ENCODE measurements at regions not wholly inside any gene's neighbourhood (a gene's known extent, or its start where the extent isn't known, plus 50 kb on each side); places are given as distances from the start of the nearest gene placed in this dataset.
"Not testable (repeated sequence)": the region's sequence is repeated elsewhere in the genome, so short reads cannot be mapped to it uniquely, and the experiment has no call there.

DNA sequence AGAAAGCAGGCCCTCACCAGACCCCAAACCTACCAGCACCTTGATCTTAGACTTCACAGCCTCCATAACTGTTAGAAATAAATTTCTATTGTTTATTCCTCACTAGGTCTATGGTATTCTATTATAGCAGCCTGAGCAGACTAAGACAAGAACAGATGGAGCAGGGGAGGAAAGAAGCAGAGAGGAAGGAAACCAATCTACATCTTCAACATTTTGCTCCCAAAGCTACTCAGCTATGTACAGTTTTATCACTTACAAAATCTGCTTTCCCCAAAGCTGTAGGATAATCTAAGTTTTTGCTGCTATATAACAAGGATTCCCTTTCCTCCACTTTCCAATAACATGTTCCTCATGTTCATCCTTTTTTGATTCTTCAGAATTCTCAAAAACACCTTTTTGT lies 274.4 kb upstream of the CHAC2 start:
- DNase-seq: no peak

DNA sequence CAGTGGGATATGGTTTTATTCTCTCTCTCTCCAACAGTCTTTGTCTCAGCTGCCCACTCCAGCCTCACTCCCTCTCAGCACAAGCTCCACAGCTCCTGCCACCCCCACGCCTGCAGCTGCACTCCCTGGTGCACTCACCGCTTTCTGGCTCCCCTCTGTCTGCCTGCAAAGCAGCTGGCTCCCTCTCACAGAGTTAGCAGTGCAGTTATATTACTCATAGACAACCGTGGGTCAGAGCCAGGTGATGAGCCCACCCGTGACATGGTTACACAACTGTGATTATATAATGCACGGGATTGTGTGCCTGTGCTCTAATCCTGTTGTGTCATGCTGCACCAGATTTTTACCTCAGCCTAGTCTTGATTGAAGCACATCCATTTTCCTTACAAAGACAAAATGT lies 276.9 kb upstream of the CHAC2 start:
- no peak for DNase-seq

- not testable (repeated sequence) for DNase-seq
These were observed 281.3 kb upstream of the CHAC2 start for GRCh38 chr2:53486185-53486899.

DNA sequence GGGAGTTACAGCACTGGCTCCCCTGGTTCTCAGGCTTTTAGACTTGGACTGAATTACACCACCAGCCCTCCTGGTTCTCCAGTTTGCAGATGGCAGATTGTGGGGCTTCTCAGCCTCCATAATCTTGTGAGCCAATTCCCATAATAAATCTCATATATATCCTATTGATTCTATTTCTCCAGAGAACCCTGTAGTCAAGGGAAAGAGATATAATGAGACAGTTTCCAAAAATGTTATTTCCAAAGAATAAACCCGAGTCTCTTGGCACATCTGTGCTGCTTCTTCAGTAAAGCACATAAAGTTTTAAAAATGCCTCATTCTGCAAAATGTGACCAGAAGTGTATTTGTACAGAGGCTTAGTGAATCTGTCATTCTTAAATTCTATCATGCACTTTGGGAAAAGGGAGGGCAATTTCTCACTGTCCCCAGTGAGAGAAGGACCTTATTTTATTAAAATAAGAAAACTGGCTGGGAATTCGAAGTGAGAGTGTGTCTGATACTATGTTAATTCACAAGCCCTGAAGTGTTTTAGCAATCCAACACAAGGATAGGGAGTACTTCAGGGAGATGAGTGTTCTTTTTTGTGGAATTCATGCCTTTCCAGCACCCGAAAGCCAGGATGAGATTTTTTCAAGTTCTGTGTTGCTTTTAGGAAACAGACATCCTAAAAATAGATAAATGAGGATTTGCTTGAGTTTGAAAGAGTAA lies 282.4 kb upstream of the CHAC2 start:
- no peak for DNase-seq

DNA sequence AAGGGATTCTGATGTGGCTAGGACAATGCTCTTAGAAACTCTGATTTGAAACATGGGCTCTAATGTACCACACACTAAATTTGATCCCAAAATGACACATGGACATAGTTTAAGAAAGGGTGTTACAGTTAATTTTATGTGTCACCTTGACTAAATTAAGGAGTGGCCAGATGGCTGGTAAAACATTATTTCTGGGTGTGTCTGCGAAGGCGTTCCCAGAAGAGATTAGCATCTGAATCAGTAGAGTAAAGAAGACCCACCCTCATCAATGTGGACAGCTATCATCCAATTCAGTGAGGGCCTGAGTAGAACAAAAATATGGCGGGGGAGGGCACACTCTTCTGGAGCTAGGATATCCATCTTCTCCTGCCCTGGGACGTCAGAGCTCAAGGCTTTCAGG lies 283.1 kb upstream of the CHAC2 start:
- no peak for DNase-seq

DNA sequence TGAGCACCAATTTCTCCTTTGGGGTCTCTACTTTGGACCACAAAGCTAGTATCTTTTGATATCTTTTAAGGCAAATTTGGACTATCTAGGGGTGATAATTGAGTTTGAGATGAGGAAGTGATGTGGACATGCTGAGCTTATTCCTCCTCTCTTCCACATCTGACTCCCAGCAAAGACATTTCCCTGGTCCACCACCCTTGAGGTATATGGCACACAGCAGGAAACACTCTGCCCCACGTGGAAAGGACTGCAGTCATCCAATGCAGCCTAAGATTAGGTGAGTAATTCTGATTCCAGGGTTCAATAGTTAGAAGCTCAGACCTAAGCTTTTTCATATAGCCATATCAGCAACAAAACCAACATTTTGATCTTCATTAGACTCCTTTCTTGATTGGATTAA lies 290.1 kb upstream of the CHAC2 start:
- no peak for DNase-seq

DNA sequence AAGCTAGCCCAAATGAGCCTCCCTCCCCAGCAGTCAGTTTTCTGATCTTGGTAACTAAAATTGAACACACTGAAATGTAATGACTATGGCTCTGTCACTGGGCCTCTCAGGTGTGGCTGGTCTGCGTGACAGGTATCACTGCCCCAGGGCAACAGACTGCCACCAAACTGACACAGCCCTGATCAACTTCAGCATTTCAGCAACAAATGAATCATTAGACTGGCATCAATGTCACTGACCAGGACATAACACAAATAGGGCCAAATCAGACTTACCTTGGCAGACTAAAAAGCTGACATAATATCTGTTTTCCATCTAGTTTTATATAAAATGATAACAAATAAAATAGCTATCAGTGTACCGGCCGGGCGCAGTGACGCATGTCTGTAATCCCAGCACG lies 290.8 kb upstream of the CHAC2 start:
- no peak for DNase-seq

DNA sequence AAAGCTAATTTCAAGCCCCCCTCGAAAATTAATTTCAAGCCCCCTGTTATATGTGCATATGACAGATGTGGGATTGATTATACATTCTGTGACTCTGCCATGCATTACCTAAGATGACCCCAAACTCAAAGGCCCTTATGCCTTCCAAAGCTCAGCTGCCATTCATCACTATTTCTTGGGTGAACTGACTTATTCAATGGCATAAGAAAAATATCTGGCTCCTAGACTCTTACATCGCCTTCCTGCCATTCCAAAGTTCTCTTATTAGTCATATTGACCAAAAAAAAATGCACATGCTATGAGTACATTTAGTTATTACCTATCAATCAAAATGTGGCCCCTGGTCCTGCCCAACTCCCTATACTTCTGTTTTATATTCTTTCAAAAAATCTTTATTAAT lies 291.8 kb upstream of the CHAC2 start:
- no peak for DNase-seq

- DNase-seq: no peak
These were observed 292.3 kb upstream of the CHAC2 start for GRCh38 chr2:53475321-53475720.

DNA sequence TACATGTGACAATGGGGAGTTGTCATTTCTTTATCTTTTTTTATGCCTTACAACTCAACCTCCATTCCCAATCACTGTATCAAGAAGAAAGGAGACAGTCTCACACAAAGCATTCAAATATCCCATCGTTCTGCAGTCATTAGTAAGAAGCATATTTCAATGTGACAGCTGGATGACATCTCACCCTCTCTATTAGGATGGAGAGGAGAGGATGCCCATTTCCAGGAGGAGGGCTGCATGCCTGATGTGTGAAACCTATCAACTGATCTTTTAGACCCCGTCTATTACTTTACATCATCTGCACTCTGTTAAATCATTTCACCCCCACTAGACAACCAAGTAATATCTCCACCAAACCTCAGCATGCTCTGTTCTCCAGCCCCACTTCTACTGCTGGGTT lies 292.7 kb upstream of the CHAC2 start:
- DNase-seq: no peak

GRCh38 chr2:53473775-53474311 lies 293.8 kb upstream of the CHAC2 start:
- no peak for DNase-seq

GRCh38 chr2:53473236-53473635 lies 294.4 kb upstream of the CHAC2 start:
- DNase-seq: no peak

DNA sequence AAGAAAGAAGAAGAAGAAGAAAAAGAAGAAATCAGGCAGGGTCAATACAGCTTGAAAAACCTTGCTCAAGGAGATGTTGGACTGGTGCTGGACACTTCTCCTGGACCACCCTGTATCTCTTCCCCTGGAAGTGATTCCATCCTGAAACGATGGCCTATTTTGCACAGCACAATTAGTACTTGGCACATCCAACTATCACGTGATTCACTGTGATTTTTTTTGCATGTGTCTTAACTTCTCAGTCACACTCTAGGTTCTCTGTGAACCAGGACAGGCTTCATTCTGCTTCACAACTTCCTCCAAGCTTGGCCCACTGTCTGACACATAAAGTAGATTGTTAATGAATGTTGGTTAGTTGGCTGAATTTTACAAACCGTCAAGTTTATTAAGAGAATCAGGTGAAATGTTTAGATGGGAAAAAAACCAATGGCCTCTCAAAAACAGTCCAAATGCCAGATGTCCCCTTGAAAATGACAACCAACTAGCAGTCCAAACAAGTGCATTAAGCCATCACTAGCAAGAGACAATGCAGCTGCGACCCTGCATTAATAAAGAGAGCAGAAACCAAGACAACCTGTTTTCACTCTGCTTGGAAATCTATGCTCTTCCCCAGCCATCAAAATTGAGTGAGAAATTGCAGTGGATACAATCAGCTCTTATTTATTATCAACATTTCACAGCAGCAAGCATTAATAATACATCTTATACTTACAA lies 300.0 kb upstream of the CHAC2 start:
- no peak for DNase-seq

- DNase-seq: no peak
These were observed 303.5 kb upstream of the CHAC2 start for GRCh38 chr2:53463806-53464726.

- no peak for DNase-seq
These were observed 306.7 kb upstream of the CHAC2 start for GRCh38 chr2:53460937-53461336.

DNA sequence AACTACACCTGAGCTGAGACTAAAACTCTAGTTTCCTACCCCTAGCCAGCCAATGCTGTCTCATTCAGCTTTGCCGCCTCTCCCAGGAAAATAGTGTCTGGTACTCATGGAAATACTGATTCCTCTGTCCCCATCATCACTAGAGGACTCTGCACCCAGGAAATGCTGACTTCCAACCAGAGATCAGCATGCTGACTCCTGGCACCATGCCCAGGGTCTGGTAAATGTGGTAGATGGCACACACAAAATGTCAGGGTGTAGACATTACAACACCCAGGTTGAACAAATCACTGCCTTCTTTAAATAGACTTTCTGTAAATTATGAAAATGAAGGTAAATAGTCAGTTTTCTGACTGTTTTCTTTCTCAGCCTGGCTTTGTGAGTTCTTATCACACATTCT lies 307.3 kb upstream of the CHAC2 start:
- DNase-seq: no peak

DNA sequence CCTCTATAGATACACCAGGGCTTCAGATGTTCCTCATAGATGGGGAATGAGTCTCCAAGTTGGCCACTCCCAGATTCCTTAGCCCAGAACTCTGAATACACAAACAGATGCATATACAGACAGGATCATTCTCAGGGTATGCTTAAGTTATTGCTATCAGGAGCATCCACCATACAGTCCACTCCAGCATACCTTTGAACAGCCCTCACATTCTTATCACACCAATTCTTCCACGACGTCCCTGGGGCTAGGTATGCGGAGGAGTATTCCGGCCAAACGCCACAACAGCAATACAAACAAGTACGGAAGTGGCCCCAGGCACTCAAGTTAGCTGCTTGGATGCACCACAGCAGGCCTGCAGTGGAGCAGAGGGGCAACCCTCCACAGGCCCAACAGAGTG lies 312.5 kb upstream of the CHAC2 start:
- no peak for DNase-seq

DNA sequence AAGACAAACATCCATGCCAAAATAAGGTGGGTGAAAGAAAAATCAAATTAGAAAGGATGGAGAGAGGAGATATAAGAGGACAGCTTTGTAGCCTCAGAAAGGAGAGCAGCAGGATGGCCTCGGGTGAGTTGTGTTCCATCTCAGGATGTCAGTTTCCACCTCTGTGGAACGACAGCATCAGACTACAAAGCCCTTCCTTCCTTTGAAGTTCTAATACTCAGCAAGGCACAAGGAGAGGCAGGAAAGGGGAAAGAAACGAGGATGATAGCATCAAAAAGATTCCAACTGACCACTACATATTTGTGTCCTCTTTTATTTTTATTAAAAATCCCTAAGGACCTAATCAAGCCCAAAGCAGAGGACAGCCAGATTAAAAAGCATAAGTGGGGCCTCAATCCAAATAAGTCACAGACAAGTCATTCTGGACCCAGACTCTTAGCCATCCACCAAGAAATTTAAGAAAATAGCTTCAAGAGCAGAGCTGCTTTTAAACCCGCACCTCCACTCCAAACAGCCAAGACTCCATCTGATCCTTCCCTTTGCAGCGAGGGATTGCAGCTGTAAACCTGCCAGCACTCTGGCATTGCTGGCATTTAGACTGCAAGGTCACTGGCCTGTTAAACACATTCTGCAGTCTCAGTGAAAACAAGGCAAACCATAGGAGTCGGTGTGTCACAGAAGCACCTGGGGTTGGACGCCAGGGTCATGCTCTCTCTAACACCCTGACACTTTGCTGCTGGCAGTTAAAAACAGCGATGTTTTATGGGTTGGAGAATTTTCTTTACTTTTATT lies 314.5 kb upstream of the CHAC2 start:
- no peak for DNase-seq

GRCh38 chr2:53452400-53452799 lies 315.2 kb upstream of the CHAC2 start:
- no peak for DNase-seq

- no peak for DNase-seq
These were observed 316.7 kb upstream of the CHAC2 start for GRCh38 chr2:53450923-53451322.

DNA sequence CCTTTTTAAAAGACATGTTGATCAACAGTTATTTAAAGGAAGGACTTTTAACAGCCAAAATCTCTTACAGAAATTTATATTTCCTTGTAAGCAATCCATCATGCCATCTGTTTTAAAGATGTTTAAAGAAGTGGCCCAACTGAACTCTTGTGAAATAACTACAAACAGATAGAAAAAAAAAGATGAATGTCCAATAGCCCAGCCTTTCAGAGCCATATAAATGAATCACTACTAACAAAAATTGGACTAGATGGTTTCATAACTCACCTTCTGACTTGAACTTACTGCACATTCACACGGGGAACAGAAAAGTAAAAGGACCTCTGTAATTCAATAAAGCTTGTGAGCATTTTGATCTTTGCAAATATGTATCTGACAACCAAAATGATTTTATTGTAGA lies 319.0 kb upstream of the CHAC2 start:
- no peak for DNase-seq
